H54 (cell line): ENCODE measurements at regions not wholly inside any gene's neighbourhood (a gene's known extent, or its start where the extent isn't known, plus 50 kb on each side); places are given as distances from the start of the nearest gene placed in this dataset.

Source experiments
- DNase-seq: peaks from one replicate; pipeline ENCODE4 v3.0.0; 2011; ENCODE audit warnings: low spot score, mixed read lengths; ENCODE audit not compliant: insufficient read length
- FAIRE-seq: peaks from 3 replicates; lab custom pipeline; 2011; peaks lifted over from hg19 to GRCh38; lab: Jason Lieb, UNC
- POLR2A ChIP-seq: IDR thresholded peaks from 2 replicates; pipeline ENCODE4 v1.6.1; 2011; ENCODE audit warnings: low read depth, mild to moderate bottlenecking, low read length

- DNase-seq (no peak), FAIRE-seq (no peak)
- TF ChIP-seq POLR2A = no peak
These were observed 349.9 kb upstream of the ZNF521 start for GRCh38 chr18:25701821-25702220.

GRCh38 chr18:25686960-25687500 is 335.1 kb upstream of the ZNF521 start:
- DNase-seq (no peak), FAIRE-seq (no peak)
- TF ChIP-seq POLR2A = no peak

DNA sequence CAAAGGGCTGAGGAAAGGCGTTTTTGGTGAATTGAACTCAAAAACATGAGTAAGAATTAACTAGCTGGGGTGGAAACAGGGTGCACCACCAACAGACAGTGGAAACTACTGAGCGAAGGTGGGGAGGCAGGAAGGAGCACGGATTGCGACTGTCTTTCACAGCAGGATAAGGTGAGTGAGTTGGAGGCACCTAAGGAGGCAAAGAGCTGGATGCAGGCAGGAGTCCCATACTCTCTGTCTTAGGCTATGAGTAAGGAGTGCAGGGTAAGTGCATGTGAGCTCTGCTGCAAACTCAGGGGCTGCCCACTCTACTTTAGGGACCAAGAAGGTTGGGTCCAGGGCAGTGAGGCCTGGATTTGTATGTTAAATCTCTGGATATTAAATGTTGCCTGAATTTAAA is 333.1 kb upstream of the ZNF521 start:
- DNase-seq = no peak
- no peak for FAIRE-seq
- no peak for TF ChIP-seq POLR2A

GRCh38 chr18:25679491-25679890 is 327.5 kb upstream of the ZNF521 start:
- TF ChIP-seq POLR2A = no peak
- FAIRE-seq = no peak

GRCh38 chr18:25678221-25678620 is 326.3 kb upstream of the ZNF521 start:
- no peak for FAIRE-seq

More at GRCh38 chr18:25679491-25679890, 327.5 kb upstream of the ZNF521 start:
- no peak for DNase-seq

GRCh38 chr18:25675123-25675850 is 323.3 kb upstream of the ZNF521 start:
- DNase-seq = no peak
- TF ChIP-seq POLR2A = no peak
- no peak for FAIRE-seq

More at GRCh38 chr18:25678221-25678620, 326.3 kb upstream of the ZNF521 start:
- DNase-seq = no peak
- TF ChIP-seq POLR2A = no peak

GRCh38 chr18:25674183-25674582 is 322.2 kb upstream of the ZNF521 start:
- no peak for TF ChIP-seq POLR2A
- DNase-seq = no peak
- no peak for FAIRE-seq

DNA sequence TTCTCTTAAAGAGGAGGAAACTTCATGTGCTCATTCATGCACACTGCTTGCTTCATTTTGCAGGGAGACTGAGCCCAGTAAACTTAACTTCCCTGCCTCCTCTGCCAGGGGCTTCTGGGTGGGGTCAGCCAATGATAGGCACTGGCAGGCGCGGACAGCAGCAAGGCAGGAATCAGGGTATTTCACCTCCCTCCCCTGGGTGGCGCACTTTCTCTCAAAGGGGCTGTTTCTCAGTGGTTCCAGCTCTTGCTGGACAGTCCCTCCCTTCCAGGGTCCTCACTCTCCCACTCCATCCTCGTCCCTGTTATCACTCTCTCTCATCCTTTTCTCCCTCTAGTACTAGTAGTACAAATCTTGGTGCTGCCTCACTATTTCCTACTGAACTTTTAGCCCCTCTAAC is 320.5 kb upstream of the ZNF521 start:
- no peak for TF ChIP-seq POLR2A
- FAIRE-seq = no peak
- DNase-seq = no peak

- no peak for TF ChIP-seq POLR2A
- FAIRE-seq (no peak), DNase-seq (no peak)
These were observed 317.8 kb upstream of the ZNF521 start for GRCh38 chr18:25669741-25670140.

- DNase-seq = no peak
- no peak for FAIRE-seq
- TF ChIP-seq POLR2A = no peak
These were observed 310.3 kb upstream of the ZNF521 start for GRCh38 chr18:25662272-25662671.

DNA sequence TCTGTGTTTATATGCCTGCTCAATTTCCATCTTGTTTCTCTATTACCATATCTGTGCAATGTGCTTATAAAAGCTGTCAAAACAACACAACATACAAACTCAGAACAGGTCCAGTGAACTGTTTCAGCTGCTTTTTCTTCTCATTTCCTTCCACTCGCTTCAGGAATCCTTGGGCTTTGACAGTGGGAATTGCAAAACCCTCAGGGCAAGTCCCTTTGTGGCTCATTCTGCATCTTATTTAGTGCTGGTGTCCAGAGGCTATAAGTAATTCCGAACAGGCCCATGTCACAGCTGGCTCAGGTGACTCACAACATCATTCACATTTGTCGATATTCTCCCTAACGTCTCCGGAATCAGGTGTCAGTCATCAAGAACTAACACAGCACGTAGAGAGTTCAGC is 309.9 kb upstream of the ZNF521 start:
- FAIRE-seq (no peak), DNase-seq (no peak)
- TF ChIP-seq POLR2A = no peak

GRCh38 chr18:25659541-25659940 is 307.6 kb upstream of the ZNF521 start:
- DNase-seq = no peak
- FAIRE-seq = no peak
- TF ChIP-seq POLR2A = no peak

DNA sequence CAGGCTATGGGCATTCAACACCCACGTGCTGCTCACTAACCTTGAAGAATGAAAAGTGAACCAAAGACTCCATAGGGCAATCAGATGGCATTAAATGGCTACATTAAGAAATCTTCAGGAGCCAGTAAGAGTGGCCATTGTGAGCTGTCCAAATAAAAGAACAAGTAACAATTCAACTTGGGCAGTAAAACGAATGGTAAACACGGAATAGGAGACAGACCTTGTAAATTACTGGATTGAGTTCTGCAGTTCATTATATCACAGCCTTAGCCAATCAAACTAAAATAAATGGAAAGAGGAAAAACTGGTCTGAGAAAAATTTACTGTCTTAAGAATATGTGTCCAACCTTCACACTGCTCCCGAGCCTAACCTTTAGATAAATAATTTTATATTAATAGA is 306.5 kb upstream of the ZNF521 start:
- TF ChIP-seq POLR2A = no peak
- FAIRE-seq (no peak), DNase-seq (no peak)

DNA sequence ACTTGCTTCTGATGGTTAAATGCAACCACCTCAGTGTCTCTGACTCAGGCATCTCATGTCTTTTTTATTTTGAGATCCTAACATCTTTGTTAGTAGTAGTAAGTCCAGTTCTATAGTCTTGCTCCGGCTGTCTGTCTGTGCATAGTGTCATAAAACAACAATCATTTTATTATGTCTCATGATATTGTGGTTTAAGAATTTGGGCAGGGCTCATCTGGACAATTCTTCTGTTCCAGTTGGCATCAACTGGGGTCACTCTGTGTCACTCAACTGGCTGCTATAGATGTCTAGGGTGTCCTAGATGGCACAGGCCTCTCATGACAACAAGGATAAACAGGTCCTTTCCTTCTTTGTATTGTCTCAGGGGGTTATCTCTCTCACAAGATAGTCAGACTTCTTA is 299.6 kb upstream of the ZNF521 start:
- no peak for TF ChIP-seq POLR2A

More for the DNA sequence above, 299.6 kb upstream of the ZNF521 start:
- FAIRE-seq = no peak
- DNase-seq = no peak
